GM20000 (cell line): ENCODE measurements at regions not wholly inside any gene's neighbourhood (a gene's known extent, or its start where the extent isn't known, plus 50 kb on each side); places are given as distances from the start of the nearest gene placed in this dataset.
A peak's percentile ranks its signal among the peaks of the same experiment; 100 is the strongest.

Experiments
- DNase-seq: peaks from one replicate; pipeline ENCODE4 v3.0.0; 2012; ENCODE audit warnings: low spot score
- CTCF ChIP-seq: IDR thresholded peaks from 2 replicates; pipeline ENCODE4 v1.5.1; 2012; ENCODE audit warnings: mild to moderate bottlenecking, control low read depth; ENCODE audit errors: extremely low read depth, missing control alignments

GRCh38 chr2:221334481-221335218 lies 237.5 kb downstream of the EPHA4 start:
- TF ChIP-seq CTCF: no peak
- no peak for DNase-seq

GRCh38 chr2:221335219-221335752 lies 236.8 kb downstream of the EPHA4 start:
- TF ChIP-seq CTCF: no peak
- DNase-seq: no peak

GRCh38 chr2:221336967-221337366 lies 235.1 kb downstream of the EPHA4 start:
- no peak for TF ChIP-seq CTCF
- no peak for DNase-seq

- TF ChIP-seq CTCF: no peak
- DNase-seq: no peak
Measured at GRCh38 chr2:221337957-221338685, 234.0 kb downstream of the EPHA4 start.

- no peak for TF ChIP-seq CTCF
Measured at GRCh38 chr2:221342388-221342787, 229.7 kb downstream of the EPHA4 start.

GRCh38 chr2:221343524-221343923 lies 228.6 kb downstream of the EPHA4 start:
- TF ChIP-seq CTCF: no peak
- peak; percentile 6 for DNase-seq

More at GRCh38 chr2:221342388-221342787, 229.7 kb downstream of the EPHA4 start:
- DNase-seq: no peak

GRCh38 chr2:221345516-221345915 lies 226.6 kb downstream of the EPHA4 start:
- no peak for DNase-seq
- TF ChIP-seq CTCF: no peak
